ENCODE measurements at regions not wholly inside any gene's neighbourhood (a gene's known extent, or its start where the extent isn't known, plus 50 kb on each side); places are given as distances from the start of the nearest gene placed in this dataset.

DNA sequence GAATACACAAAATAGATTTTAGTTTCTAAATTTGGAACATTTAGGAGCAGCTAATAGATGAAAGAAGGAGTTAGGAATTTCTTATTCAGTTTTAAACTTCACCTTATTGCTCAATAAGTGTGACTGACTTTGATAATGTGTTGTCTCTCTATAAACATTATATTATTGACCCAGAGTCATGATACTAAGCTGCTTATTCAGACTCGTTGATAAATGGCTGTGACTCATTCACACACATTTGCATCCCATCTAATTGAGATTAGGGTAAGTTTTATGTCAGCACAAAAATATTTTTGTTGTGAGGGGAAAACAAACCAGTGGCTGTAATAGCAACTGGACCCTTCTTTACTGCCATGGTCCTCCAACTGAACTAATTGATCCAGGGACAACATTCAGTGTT is 137.6 kb downstream of the GOLIM4 start:
- TF ChIP-seq, protein P1, sequence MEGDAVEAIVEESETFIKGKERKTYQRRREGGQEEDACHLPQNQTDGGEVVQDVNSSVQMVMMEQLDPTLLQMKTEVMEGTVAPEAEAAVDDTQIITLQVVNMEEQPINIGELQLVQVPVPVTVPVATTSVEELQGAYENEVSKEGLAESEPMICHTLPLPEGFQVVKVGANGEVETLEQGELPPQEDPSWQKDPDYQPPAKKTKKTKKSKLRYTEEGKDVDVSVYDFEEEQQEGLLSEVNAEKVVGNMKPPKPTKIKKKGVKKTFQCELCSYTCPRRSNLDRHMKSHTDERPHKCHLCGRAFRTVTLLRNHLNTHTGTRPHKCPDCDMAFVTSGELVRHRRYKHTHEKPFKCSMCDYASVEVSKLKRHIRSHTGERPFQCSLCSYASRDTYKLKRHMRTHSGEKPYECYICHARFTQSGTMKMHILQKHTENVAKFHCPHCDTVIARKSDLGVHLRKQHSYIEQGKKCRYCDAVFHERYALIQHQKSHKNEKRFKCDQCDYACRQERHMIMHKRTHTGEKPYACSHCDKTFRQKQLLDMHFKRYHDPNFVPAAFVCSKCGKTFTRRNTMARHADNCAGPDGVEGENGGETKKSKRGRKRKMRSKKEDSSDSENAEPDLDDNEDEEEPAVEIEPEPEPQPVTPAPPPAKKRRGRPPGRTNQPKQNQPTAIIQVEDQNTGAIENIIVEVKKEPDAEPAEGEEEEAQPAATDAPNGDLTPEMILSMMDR (IDR thresholded peaks at IDR 0.05) = no peak
- TF ChIP-seq ZFX (IDR thresholded peaks at IDR 0.05; ENCODE audit: borderline replicate concordance) = no peak
